ENCODE measurements at regions not wholly inside any gene's neighbourhood (a gene's known extent, or its start where the extent isn't known, plus 50 kb on each side); places are given as distances from the start of the nearest gene placed in this dataset.
"Not testable (repeated sequence)": the region's sequence is repeated elsewhere in the genome, so short reads cannot be mapped to it uniquely, and the experiment has no call there.

DNA sequence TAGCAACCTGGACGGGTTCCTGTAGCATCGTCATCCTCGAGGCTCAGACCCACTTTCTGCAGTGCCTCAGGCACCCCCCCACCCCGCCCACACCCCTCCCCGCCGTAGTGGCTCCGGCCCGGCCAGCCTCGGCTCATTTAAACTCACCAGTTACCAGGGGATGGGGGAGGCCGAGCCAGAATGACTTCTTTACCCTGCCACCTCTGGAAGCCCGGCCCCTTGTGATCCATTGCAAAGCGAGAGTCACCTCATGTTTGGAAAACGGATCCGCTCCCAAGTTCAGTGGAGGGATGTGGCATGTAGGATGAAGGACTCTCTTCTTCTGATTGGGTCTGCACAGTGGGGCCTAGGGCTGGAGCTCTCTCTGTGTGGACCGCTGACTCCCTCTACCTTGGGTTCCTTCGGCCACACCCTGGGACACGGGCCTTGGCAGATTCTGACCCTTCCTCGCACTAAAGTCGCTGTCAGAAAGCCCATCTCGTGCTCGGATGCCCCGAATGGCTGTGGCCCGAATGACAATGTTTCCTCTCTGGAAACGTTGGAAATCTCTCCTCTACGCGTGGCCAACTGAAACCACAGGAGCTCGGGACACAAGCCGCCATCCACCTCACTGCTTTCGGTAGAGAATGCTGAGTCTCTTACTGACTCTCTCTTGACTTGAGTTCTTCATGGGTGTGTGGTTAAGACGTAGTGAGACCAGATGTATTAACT, 3902.1 kb upstream of the OR11H1 start:
- not testable (repeated sequence) for TF ChIP-seq CTCF (IDR thresholded peaks at IDR 0.05; ENCODE audit: low read depth, low read length); MYC (IDR thresholded peaks at IDR 0.05; ENCODE audit: low read depth, low read length); POLR2A (IDR thresholded peaks at IDR 0.05; ENCODE audit: extremely low read depth, insufficient read length); MAX (IDR thresholded peaks at IDR 0.05; ENCODE audit: low read depth, low read length)
